ENCODE measurements at regions not wholly inside any gene's neighbourhood (a gene's known extent, or its start where the extent isn't known, plus 50 kb on each side); places are given as distances from the start of the nearest gene placed in this dataset.
"Not testable (repeated sequence)": the region's sequence is repeated elsewhere in the genome, so short reads cannot be mapped to it uniquely, and the experiment has no call there.

- H3K4me1 ChIP-seq: peaks cover 11 to 23% of the 10 kb centered on the region in 2 donors
- H3K27ac ChIP-seq: no peak overlapping the region
- no peaks in the 10 kb centered on the region for H3K36me3 ChIP-seq
- intact Hi-C loops (cut with DNase I): no loop called here
- WGBS, 2 donors: 65 to 71% methylated on average over 6 of the region's 6 CpGs
- DNase-seq: no peak
- TF ChIP-seq, protein P1, sequence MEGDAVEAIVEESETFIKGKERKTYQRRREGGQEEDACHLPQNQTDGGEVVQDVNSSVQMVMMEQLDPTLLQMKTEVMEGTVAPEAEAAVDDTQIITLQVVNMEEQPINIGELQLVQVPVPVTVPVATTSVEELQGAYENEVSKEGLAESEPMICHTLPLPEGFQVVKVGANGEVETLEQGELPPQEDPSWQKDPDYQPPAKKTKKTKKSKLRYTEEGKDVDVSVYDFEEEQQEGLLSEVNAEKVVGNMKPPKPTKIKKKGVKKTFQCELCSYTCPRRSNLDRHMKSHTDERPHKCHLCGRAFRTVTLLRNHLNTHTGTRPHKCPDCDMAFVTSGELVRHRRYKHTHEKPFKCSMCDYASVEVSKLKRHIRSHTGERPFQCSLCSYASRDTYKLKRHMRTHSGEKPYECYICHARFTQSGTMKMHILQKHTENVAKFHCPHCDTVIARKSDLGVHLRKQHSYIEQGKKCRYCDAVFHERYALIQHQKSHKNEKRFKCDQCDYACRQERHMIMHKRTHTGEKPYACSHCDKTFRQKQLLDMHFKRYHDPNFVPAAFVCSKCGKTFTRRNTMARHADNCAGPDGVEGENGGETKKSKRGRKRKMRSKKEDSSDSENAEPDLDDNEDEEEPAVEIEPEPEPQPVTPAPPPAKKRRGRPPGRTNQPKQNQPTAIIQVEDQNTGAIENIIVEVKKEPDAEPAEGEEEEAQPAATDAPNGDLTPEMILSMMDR (IDR thresholded peaks at IDR 0.05): peak in 4 of 6 experiments; percentile 22 to 45 (median 30)
- no peak for TF ChIP-seq POLR2A (IDR thresholded peaks at IDR 0.05)
- H3K9me3 ChIP-seq: no peaks in the 10 kb centered on the region
- no peak overlapping the region for H3K4me3 ChIP-seq (replicated peaks in 1 of 3)
- H3K27me3 ChIP-seq: no peaks in the 10 kb centered on the region
These were observed 64.7 kb upstream of the KLF7 start for GRCh38 chr2:207230261-207231105.

DNA sequence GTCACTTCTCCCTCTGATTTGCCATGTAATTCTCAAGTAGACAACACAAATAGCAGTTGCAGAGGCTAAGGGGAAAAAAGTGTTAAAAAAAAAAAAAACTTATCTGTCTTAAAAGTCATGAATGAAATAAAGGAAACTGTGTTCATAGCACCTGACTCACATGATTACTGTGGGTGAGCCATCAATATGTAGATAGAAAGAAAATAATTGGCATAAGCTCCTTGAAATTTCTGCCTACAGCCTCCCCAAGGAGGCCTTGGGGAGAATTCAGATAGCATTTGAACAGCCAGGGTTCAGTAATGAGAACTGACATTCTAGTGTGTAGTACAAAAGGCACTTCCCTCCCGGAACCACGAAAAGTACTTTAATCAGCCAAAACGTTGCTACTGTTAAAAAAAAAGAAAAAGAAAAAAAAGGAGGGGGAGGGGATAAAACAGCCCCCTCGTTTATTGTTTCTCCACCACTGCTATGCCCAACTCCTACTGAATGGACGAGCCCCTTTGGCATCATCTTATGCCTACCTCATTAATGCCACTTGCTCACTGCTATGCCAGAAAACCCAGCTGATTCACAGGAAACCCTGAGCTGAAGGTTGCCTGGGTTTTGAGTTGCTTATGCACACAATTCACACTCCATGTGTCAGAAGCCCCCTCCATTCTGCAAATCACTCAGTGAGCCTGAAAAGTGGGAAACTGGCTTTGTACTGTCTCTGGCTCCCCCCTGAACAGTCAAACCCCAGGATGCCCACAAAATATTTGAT lies 65.5 kb upstream of the KLF7 start:
- TF ChIP-seq POLR2A (IDR thresholded peaks at IDR 0.05): no peak
- TF ChIP-seq, protein P1 (IDR thresholded peaks at IDR 0.05): no peak
- intact Hi-C loops (cut with DNase I): no loop called here
- 51 to 59% methylated on average over 5 of the region's 5 CpGs for WGBS, 2 donors
- H3K9me3 ChIP-seq: no peaks in the 10 kb centered on the region
- no peaks in the 10 kb centered on the region for H3K36me3 ChIP-seq
- no peak for DNase-seq
- H3K27ac ChIP-seq: no peak overlapping the region
- H3K27me3 ChIP-seq: no peaks in the 10 kb centered on the region
- peaks cover 11 to 16% of the 10 kb centered on the region in 2 donors for H3K4me1 ChIP-seq
- no peak overlapping the region for H3K4me3 ChIP-seq (replicated peaks in 1 of 3)

DNA sequence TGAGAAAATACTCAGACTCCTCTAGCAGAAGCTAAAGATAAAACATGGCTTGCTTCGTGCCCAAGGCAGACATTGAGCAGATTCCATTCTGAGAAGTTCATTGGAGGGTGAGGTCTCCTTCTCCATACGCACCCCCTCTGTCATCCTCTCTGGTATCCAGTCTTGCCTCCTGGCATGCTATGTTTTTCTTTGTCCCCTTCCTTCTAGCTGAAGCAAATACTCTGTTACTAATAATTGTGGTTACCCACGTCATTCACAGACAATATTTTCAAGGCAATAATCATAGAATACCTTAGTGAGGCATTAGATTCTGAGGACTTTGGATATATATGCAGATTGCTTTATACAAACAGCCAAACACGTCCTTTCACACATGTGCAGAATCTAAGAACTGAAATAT lies 66.2 kb upstream of the KLF7 start:
- intact Hi-C loops (cut with DNase I): no loop called here
- Histone ChIP-seq H3K4me1 (peaks cover 6 to 9% of the 10 kb centered on the region in 2 donors), H3K27me3 (no peaks in the 10 kb centered on the region), H3K4me3 (replicated peaks in 1 of 3) (no peak overlapping the region), H3K9me3 (no peaks in the 10 kb centered on the region), H3K36me3 (no peaks in the 10 kb centered on the region), H3K27ac (no peak overlapping the region)
- DNase-seq: no peak
- WGBS, 2 donors: 83% methylated on average over 4 of the region's 4 CpGs
- no peak for TF ChIP-seq POLR2A (IDR thresholded peaks at IDR 0.05)
- TF ChIP-seq, protein P1 (IDR thresholded peaks at IDR 0.05): no peak

- intact Hi-C loops (cut with DNase I); H3K27me3 ChIP-seq; H3K4me3 ChIP-seq (replicated peaks in 1 of 3); H3K9me3 ChIP-seq; DNase-seq; H3K4me1 ChIP-seq; H3K27ac ChIP-seq; H3K36me3 ChIP-seq: not testable (repeated sequence)
These were observed 67.4 kb upstream of the KLF7 start for GRCh38 chr2:207233141-207233540.

DNA sequence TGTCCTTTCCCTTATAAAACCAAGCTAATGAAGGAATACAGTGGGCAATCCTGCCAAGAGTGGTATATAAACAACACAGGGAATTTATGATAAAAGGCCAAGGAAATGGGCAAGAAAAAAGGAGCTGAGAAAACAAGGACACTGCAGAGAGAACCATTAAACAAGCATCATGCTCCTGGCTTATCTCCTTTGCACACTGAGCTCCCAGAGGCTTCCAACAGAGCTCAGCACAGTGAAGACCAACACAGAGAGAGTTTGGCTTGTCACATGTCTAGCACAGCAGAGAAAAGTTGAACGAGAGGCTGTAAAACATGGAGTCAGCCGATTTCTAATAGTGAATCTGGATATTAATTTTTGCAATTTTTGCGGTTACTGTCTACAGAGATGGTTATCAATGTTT lies 68.0 kb upstream of the KLF7 start:
- no peaks in the 10 kb centered on the region for H3K27me3 ChIP-seq
- no peaks in the 10 kb centered on the region for H3K9me3 ChIP-seq
- H3K36me3 ChIP-seq: no peaks in the 10 kb centered on the region
- intact Hi-C loops (cut with DNase I): no loop called here
- H3K27ac ChIP-seq: no peak overlapping the region
- TF ChIP-seq, protein P1 (IDR thresholded peaks at IDR 0.05): no peak
- no peak for TF ChIP-seq POLR2A (IDR thresholded peaks at IDR 0.05)
- DNase-seq: no peak
- WGBS, 2 donors: 54 to 70% methylated on average over 3 of the region's 3 CpGs
- H3K4me1 ChIP-seq: no peaks in the 10 kb centered on the region
- no peak overlapping the region for H3K4me3 ChIP-seq (replicated peaks in 1 of 3)

All from thyroid gland (tissue), 4 donors.